Ishikawa (cell line): ENCODE measurements at regions not wholly inside any gene's neighbourhood (a gene's known extent, or its start where the extent isn't known, plus 50 kb on each side); places are given as distances from the start of the nearest gene placed in this dataset.

Experiments used
- CEBPB ChIP-seq: IDR thresholded peaks from 2 replicates; pipeline ENCODE4 v1.6.1; 2012
- MAX ChIP-seq: IDR thresholded peaks from 2 replicates; pipeline ENCODE4 v1.6.1; 2012
- TAF1 ChIP-seq: IDR thresholded peaks from 2 replicates; pipeline ENCODE4 v1.6.1; 2012; ENCODE audit warnings: low read depth, mild to moderate bottlenecking

- TF ChIP-seq CEBPB, result no peak
- TF ChIP-seq TAF1, result no peak
- no peak for TF ChIP-seq MAX
Measured at GRCh38 chr2:212723226-212723625, 184.6 kb upstream of the ERBB4 start.
